GM12892 (cell line): ENCODE measurements at regions not wholly inside any gene's neighbourhood (a gene's known extent, or its start where the extent isn't known, plus 50 kb on each side); places are given as distances from the start of the nearest gene placed in this dataset.

ENCODE experiments used
- POLR2A ChIP-seq: IDR thresholded peaks from 2 replicates; pipeline ENCODE4 v1.6.1; 2011; ENCODE audit warnings: low read depth, low read length, control low read depth
- POLR2AphosphoS5 ChIP-seq: IDR thresholded peaks from 2 replicates; pipeline ENCODE4 v1.6.1; 2011; ENCODE audit warnings: low read depth, low read length, control low read depth
- TAF1 ChIP-seq: IDR thresholded peaks from 2 replicates; pipeline ENCODE4 v1.6.1; 2011; ENCODE audit warnings: low read depth, mild to moderate bottlenecking, control low read depth, low read length, borderline replicate concordance

- TF ChIP-seq POLR2AphosphoS5 (no peak), POLR2A (no peak), TAF1 (no peak)
Observed at GRCh38 chr5:10161778-10162177, 87.9 kb downstream of the ATPSCKMT start.
